ENCODE measurements at regions not wholly inside any gene's neighbourhood (a gene's known extent, or its start where the extent isn't known, plus 50 kb on each side); places are given as distances from the start of the nearest gene placed in this dataset. TPM values are rescaled to one million over a fixed set of nuclear protein-coding genes. Genes with fewer than 3 reads are reported as not detected.

GRCh38 chr9:21750021-21750735, 52.3 kb upstream of the MTAP start:
- Histone ChIP-seq H3K4me3 (no peak overlapping the region), H3K36me3 (no peaks in the 10 kb centered on the region), H3K4me1 (ENCODE audit: insufficient read depth) (no peaks in the 10 kb centered on the region), H3K27ac (no peak overlapping the region), H3K9me3 (no peaks in the 10 kb centered on the region), H3K27me3 (no peaks in the 10 kb centered on the region)
- TF ChIP-seq CTCF (IDR thresholded peaks at IDR 0.05) (no peak), POLR2A (IDR thresholded peaks at IDR 0.05) (no peak), EP300 (IDR thresholded peaks at IDR 0.05) (no peak)
- intact Hi-C loops (cut with DNase I) = no loop called here
- 56 to 63% (median 62%) methylated on average over 3 of the region's 3 CpGs for WGBS, 3 donors
- no peak for DNase-seq

GRCh38 chr9:21751998-21752397, 50.4 kb upstream of the MTAP start:
- Histone ChIP-seq H3K9me3 (no peaks in the 10 kb centered on the region), H3K36me3 (no peaks in the 10 kb centered on the region), H3K27me3 (no peaks in the 10 kb centered on the region), H3K27ac (no peak overlapping the region), H3K4me1 (ENCODE audit: insufficient read depth) (no peaks in the 10 kb centered on the region), H3K4me3 (no peak overlapping the region)
- no peak for DNase-seq
- no peak for TF ChIP-seq POLR2A (IDR thresholded peaks at IDR 0.05)
- TF ChIP-seq CTCF (IDR thresholded peaks at IDR 0.05) = no peak
- TF ChIP-seq EP300 (IDR thresholded peaks at IDR 0.05) = no peak
- intact Hi-C loops (cut with DNase I) = no loop called here

Small RNA genes in the stretch of these regions (small RNA-seq; reads per million reads assigned to genes)
- gene RN7SL151P = not detected

Data from ovary (tissue), 7 donors.